ENCODE measurements at regions not wholly inside any gene's neighbourhood (a gene's known extent, or its start where the extent isn't known, plus 50 kb on each side); places are given as distances from the start of the nearest gene placed in this dataset.

DNA sequence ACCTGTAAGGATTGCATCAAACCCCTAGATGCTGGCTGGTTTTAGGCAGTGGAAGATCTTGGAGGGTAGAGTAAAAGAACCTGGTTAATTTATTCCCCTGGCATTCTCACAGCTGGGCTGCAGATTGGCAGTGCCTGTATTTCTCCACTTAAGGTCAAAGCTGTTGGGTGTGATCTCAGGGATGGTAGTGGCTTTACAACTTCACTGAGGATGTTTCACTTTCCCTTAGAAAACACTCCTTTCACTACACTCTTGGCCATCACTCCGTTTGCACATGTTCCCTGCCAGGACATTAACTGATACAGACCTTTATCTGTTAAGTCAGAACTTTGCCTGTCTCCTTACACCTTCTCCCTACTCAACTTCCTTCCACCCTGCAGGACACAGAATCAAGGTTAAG is 779.1 kb upstream of the SEMA6D start:
- Histone ChIP-seq H3K4me2 (ENCODE audit: control insufficient read depth, insufficient read depth) (no peak overlapping the region), H4K20me1 (ENCODE audit: control insufficient read depth, insufficient read depth) (no peaks in the 10 kb centered on the region), H3K27me3 (replicated peaks in 1 of 2; ENCODE audit: control insufficient read depth in 2 of 2, insufficient read depth in 2 of 2, low read length in 1 of 2) (no peaks in the 10 kb centered on the region), H3K36me3 (ENCODE audit: control insufficient read depth in 2 of 2, insufficient read depth in 2 of 2, low read length in 1 of 2) (no peaks in the 10 kb centered on the region), H3K4me1 (ENCODE audit: control insufficient read depth, insufficient read depth, low read length) (no peaks in the 10 kb centered on the region), H3K9ac (ENCODE audit: control insufficient read depth, insufficient read depth, low read length) (no peak overlapping the region), H3K27ac (ENCODE audit: control insufficient read depth, insufficient read depth) (no peak overlapping the region), H2AFZ (ENCODE audit: control insufficient read depth, low read depth, low read length) (no peak overlapping the region), H3K9me3 (replicated peaks; ENCODE audit: control insufficient read depth, insufficient read depth, low read length) (no peaks in the 10 kb centered on the region), H3K79me2 (ENCODE audit: control insufficient read depth, insufficient read depth, low read length) (no peaks in the 10 kb centered on the region), H3K4me3 (no peak overlapping the region)
- POLR2A ChIA-PET: no interaction called here
- CTCF ChIA-PET: no interaction called here
- DNase-seq (ENCODE audit: low read depth, low spot score) (no peak), FAIRE-seq (no peak), ATAC-seq (peak; percentile 61)
- SMC1A ChIA-PET (ENCODE audit: uncharacterized antibody, unreplicated experiment): interaction anchor here (1.0 kb wide), 1 partner anchor 9 kb away, joined by 3 read pairs; no protein-coding TSS in a partner anchor
- RAD21 ChIA-PET (ENCODE audit: unreplicated experiment): interaction anchor here (0.8 kb wide), 1 partner anchor 8 kb away, joined by 3 read pairs; no protein-coding TSS in a partner anchor
- 7% methylated on average over 1 of the region's 1 CpG for WGBS (ENCODE audit: insufficient coverage, insufficient replicate concordance, low lambda C conversion rate, missing lambda C conversion rate)
- TF ChIP-seq NR2F1 (conservative IDR thresholded peaks at IDR 0.05) (no peak), NRF1 (conservative IDR thresholded peaks at IDR 0.05; ENCODE audit: low read depth, low read length) (no peak), CREB1 (IDR thresholded peaks at IDR 0.05; ENCODE audit: low read depth) (no peak), HDGF (IDR thresholded peaks at IDR 0.05) (no peak), TCF12 (IDR thresholded peaks at IDR 0.05; ENCODE audit: low read depth, low read length) (no peak), SUPT20H (IDR thresholded peaks at IDR 0.05; ENCODE audit: borderline replicate concordance, control insufficient read depth, low read depth, low read length) (no peak), GATAD2B (conservative IDR thresholded peaks at IDR 0.05; ENCODE audit: low read depth) (no peak), RELA (IDR thresholded peaks at IDR 0.05; ENCODE audit: borderline replicate concordance, partially characterized antibody) (no peak), HSF1 (IDR thresholded peaks at IDR 0.05; ENCODE audit: low read depth, low read length) (no peak), SIN3A (IDR thresholded peaks at IDR 0.05; ENCODE audit: low read depth, low read length) (no peak)
- no TSS peak for BruUV-seq (replicated peaks)
- in situ Hi-C loops (cut with MboI): no loop called here
- intact Hi-C loops (cut with micrococcal nuclease; ENCODE audit: unreplicated experiment): no loop called here

Measured in GM12878 (cell line).